GM23248 (cell line): ENCODE measurements at regions not wholly inside any gene's neighbourhood (a gene's known extent, or its start where the extent isn't known, plus 50 kb on each side); places are given as distances from the start of the nearest gene placed in this dataset.

Experiments used
- DNase-seq: peaks from one replicate; pipeline ENCODE4 v3.0.0-alpha.2; 2015
- H2AFZ ChIP-seq: fragments of 200-600 bp; sonication (generic); 2 replicates; pipeline ENCODE4 v1.6.1; 2016; ENCODE audit warnings: antibody characterized with exemption
- H3F3A ChIP-seq: fragments of 200-600 bp; sonication (generic); 2 replicates; pipeline ENCODE4 v1.6.1; 2016; ENCODE audit warnings: mild to moderate bottlenecking, antibody characterized with exemption, mixed run types; ENCODE audit not compliant: insufficient read depth
- H3K27ac ChIP-seq: fragments of 200-600 bp; sonication (generic); 2 replicates; pipeline ENCODE4 v1.5.1; 2016; ENCODE audit warnings: mild to moderate bottlenecking
- H3K27me3 ChIP-seq: fragments of 200-600 bp; sonication (generic); replicated peaks from 2 replicates; pipeline ENCODE4 v1.6.1; 2016; ENCODE audit warnings: mild to moderate bottlenecking; ENCODE audit not compliant: insufficient read depth
- H3K36me3 ChIP-seq: fragments of 200-600 bp; sonication (generic); 2 replicates; pipeline ENCODE4 v1.6.1; 2016; ENCODE audit warnings: low read depth, mild to moderate bottlenecking
- H3K4me1 ChIP-seq: fragments of 200-600 bp; sonication (generic); 2 replicates; pipeline ENCODE4 v1.6.1; 2016; ENCODE audit warnings: mild to moderate bottlenecking; ENCODE audit not compliant: insufficient read depth
- H3K4me2 ChIP-seq: fragments of 200-600 bp; sonication (generic); one replicate; pipeline ENCODE4 v1.6.1; 2016; ENCODE audit warnings: mild to moderate bottlenecking; ENCODE audit not compliant: unreplicated experiment
- H3K4me3 ChIP-seq: fragments of 200-600 bp; sonication (generic); 2 replicates; pipeline ENCODE4 v1.5.1; 2016; ENCODE audit warnings: mild to moderate bottlenecking
- H3K79me2 ChIP-seq: fragments of 200-600 bp; sonication (generic); 2 replicates; pipeline ENCODE4 v1.6.1; 2016; ENCODE audit warnings: mild to moderate bottlenecking; ENCODE audit not compliant: insufficient read depth
- H3K9ac ChIP-seq: fragments of 200-600 bp; sonication (generic); 2 replicates; pipeline ENCODE4 v1.6.1; 2016; ENCODE audit warnings: mild to moderate bottlenecking
- H3K9me2 ChIP-seq: fragments of 200-600 bp; sonication (generic); 2 replicates; pipeline ENCODE4 v1.6.1; 2016; ENCODE audit warnings: mixed run types, mild to moderate bottlenecking, moderate library complexity; ENCODE audit not compliant: insufficient read depth
- H3K9me3 ChIP-seq: fragments of 200-600 bp; sonication (generic); one replicate; pipeline ENCODE4 v1.6.1; 2017; ENCODE audit warnings: low read depth
- H4K20me1 ChIP-seq: fragments of 200-600 bp; sonication (generic); 2 replicates; pipeline ENCODE4 v1.6.0; 2016; ENCODE audit not compliant: insufficient read depth
- EZH2 ChIP-seq: fragments of 200-600 bp; sonication (generic); IDR thresholded peaks from 2 replicates; pipeline ENCODE4 v1.6.1; 2018; ENCODE audit warnings: antibody characterized with exemption, mild to moderate bottlenecking; ENCODE audit not compliant: insufficient read depth, poor library complexity, severe bottlenecking
- EZH2phosphoT487 ChIP-seq: fragments of 200-600 bp; sonication (generic); IDR thresholded peaks from 2 replicates; pipeline ENCODE4 v1.6.1; 2018; ENCODE audit warnings: antibody characterized with exemption, moderate library complexity, mild to moderate bottlenecking, low read depth; ENCODE audit not compliant: insufficient read depth
- WGBS, 2 experiments: methylation state at CpG; one replicate each; pipeline ENCODE4 v1.1.6; 2015 to 2017; ENCODE audit warnings: low lambda C conversion rate in 2 of 2, low coverage in 1 of 2; ENCODE audit errors: missing lambda C conversion rate in 2 of 2; 5-methylcytosine and 5-hydroxymethylcytosine counted together
- in situ Hi-C: fragments of 300-500 bp; cut with MboI; formaldehyde crosslinking; loops from 2 replicates; pipeline ENCODE4 v1.15.0; 2020

- Histone ChIP-seq H3K36me3 (no peaks in the 10 kb centered on the region), H3K9me2 (no peaks in the 10 kb centered on the region), H4K20me1 (no peaks in the 10 kb centered on the region), H2AFZ (no peak overlapping the region), H3K4me2 (no peak overlapping the region), H3K9ac (no peak overlapping the region), H3F3A (no peaks in the 10 kb centered on the region), H3K9me3 (no peaks in the 10 kb centered on the region), H3K27ac (no peak overlapping the region), H3K4me1 (no peaks in the 10 kb centered on the region), H3K4me3 (no peak overlapping the region), H3K27me3 (no peaks in the 10 kb centered on the region), H3K79me2 (no peaks in the 10 kb centered on the region)
- 20 to 37% methylated on average over 6 of the region's 6 CpGs for WGBS, 2 experiments
- in situ Hi-C loops, result no loop called here
- TF ChIP-seq EZH2phosphoT487 (no peak), EZH2 (no peak)
- no peak for DNase-seq
Observed at GRCh38 chr5:129216001-129216400, 121.5 kb downstream of the ISOC1 start.

GRCh38 chr5:129217179-129217578, 122.6 kb downstream of the ISOC1 start:
- no peaks in the 10 kb centered on the region for H3K9me2 ChIP-seq
- H3K27ac ChIP-seq, result no peak overlapping the region
- no peaks in the 10 kb centered on the region for H3K79me2 ChIP-seq
- in situ Hi-C loops, result no loop called here
- H3K4me2 ChIP-seq, result no peak overlapping the region
- H3K9me3 ChIP-seq, result no peaks in the 10 kb centered on the region
- no peak overlapping the region for H3K4me3 ChIP-seq
- H3K4me1 ChIP-seq, result no peaks in the 10 kb centered on the region
- no peak for TF ChIP-seq EZH2
- TF ChIP-seq EZH2phosphoT487, result no peak
- no peaks in the 10 kb centered on the region for H3K27me3 ChIP-seq
- H2AFZ ChIP-seq, result no peak overlapping the region
- DNase-seq, result no peak
- H4K20me1 ChIP-seq, result no peaks in the 10 kb centered on the region
- no peaks in the 10 kb centered on the region for H3K36me3 ChIP-seq
- no peaks in the 10 kb centered on the region for H3F3A ChIP-seq
- WGBS, 2 experiments, result 51 to 60% methylated on average over 3 of the region's 3 CpGs
- H3K9ac ChIP-seq, result no peak overlapping the region

GRCh38 chr5:129223178-129223577, 128.6 kb downstream of the ISOC1 start:
- no peak for TF ChIP-seq EZH2phosphoT487
- no peak for TF ChIP-seq EZH2
- Histone ChIP-seq H3K4me1 (no peaks in the 10 kb centered on the region), H3F3A (no peaks in the 10 kb centered on the region), H4K20me1 (no peaks in the 10 kb centered on the region), H2AFZ (no peak overlapping the region), H3K4me3 (no peak overlapping the region), H3K27me3 (no peaks in the 10 kb centered on the region), H3K27ac (no peak overlapping the region), H3K4me2 (no peak overlapping the region), H3K36me3 (no peaks in the 10 kb centered on the region), H3K79me2 (no peaks in the 10 kb centered on the region), H3K9me3 (no peaks in the 10 kb centered on the region), H3K9me2 (no peaks in the 10 kb centered on the region), H3K9ac (no peak overlapping the region)
- in situ Hi-C loops, result no loop called here
- 0 to 2% methylated on average over 2 of the region's 2 CpGs for WGBS, 2 experiments
- DNase-seq, result no peak

GRCh38 chr5:129228577-129228976, 134.0 kb downstream of the ISOC1 start:
- Histone ChIP-seq H3K36me3 (no peaks in the 10 kb centered on the region), H3K4me1 (no peaks in the 10 kb centered on the region), H3K79me2 (no peaks in the 10 kb centered on the region), H3K4me3 (no peak overlapping the region), H3K27me3 (no peaks in the 10 kb centered on the region), H3K4me2 (no peak overlapping the region), H2AFZ (no peak overlapping the region), H3F3A (no peaks in the 10 kb centered on the region), H3K9me2 (no peaks in the 10 kb centered on the region), H4K20me1 (no peaks in the 10 kb centered on the region), H3K9ac (no peak overlapping the region), H3K9me3 (no peaks in the 10 kb centered on the region), H3K27ac (no peak overlapping the region)
- TF ChIP-seq EZH2phosphoT487, result no peak
- no peak for TF ChIP-seq EZH2
- in situ Hi-C loops, result no loop called here
- 20% methylated on average over 3 of the region's 3 CpGs for WGBS, 2 experiments
- DNase-seq, result no peak

- 7 to 8% methylated on average over 2 of the region's 2 CpGs for WGBS, 2 experiments
- Histone ChIP-seq H3K79me2 (no peaks in the 10 kb centered on the region), H3K4me3 (no peak overlapping the region), H3K27me3 (no peaks in the 10 kb centered on the region), H3K36me3 (no peaks in the 10 kb centered on the region), H4K20me1 (no peaks in the 10 kb centered on the region), H3F3A (no peaks in the 10 kb centered on the region), H3K9ac (no peak overlapping the region), H3K4me1 (no peaks in the 10 kb centered on the region), H3K9me3 (no peaks in the 10 kb centered on the region), H3K4me2 (no peak overlapping the region), H3K9me2 (no peaks in the 10 kb centered on the region), H3K27ac (no peak overlapping the region), H2AFZ (no peak overlapping the region)
- in situ Hi-C loops, result no loop called here
- no peak for DNase-seq
- TF ChIP-seq EZH2phosphoT487, result no peak
- no peak for TF ChIP-seq EZH2
Observed at GRCh38 chr5:129241755-129242154, 147.2 kb downstream of the ISOC1 start.
